ENCODE measurements at regions not wholly inside any gene's neighbourhood (a gene's known extent, or its start where the extent isn't known, plus 50 kb on each side); places are given as distances from the start of the nearest gene placed in this dataset.

- TF ChIP-seq CTCF (IDR thresholded peaks at IDR 0.05), result no peak
- TF ChIP-seq POLR2A (IDR thresholded peaks at IDR 0.05), result no peak
- no peak for TF ChIP-seq POLR2AphosphoS5 (IDR thresholded peaks at IDR 0.05)
These were observed 230.4 kb upstream of the KCNG1 start for GRCh38 chr20:51253280-51253679.
